ENCODE measurements at regions not wholly inside any gene's neighbourhood (a gene's known extent, or its start where the extent isn't known, plus 50 kb on each side); places are given as distances from the start of the nearest gene placed in this dataset.

DNA sequence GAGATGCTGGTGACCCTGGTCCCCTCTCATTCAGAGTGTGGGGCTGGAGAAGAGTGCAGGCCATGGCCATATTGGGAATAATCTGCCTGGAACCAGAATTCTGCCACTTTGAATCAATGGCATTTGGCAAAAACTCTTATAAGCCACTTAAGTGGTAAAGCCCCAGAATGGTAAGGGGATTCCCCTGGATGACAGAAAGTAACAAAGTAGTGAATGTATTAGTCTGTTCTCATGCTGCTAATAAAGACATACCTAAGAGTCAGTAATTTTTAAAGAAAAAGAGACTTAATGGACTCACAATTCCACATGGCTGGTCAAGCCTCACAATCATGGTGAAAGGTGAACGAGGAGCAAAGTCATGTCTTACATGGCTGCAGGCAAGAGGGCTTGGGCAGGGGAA is 248.6 kb downstream of the SH2D4B start:
- H3K27me3 ChIP-seq = no peaks in the 10 kb centered on the region
- no peaks in the 10 kb centered on the region for H3K9me3 ChIP-seq
- no peak for DNase-seq
- WGBS, 2 donors = 74 to 83% methylated on average over 1 of the region's 1 CpG
- no peak for TF ChIP-seq POLR2A (IDR thresholded peaks at IDR 0.05)
- no peak for TF ChIP-seq POLR2AphosphoS5 (IDR thresholded peaks at IDR 0.05)
- TF ChIP-seq, protein P1, sequence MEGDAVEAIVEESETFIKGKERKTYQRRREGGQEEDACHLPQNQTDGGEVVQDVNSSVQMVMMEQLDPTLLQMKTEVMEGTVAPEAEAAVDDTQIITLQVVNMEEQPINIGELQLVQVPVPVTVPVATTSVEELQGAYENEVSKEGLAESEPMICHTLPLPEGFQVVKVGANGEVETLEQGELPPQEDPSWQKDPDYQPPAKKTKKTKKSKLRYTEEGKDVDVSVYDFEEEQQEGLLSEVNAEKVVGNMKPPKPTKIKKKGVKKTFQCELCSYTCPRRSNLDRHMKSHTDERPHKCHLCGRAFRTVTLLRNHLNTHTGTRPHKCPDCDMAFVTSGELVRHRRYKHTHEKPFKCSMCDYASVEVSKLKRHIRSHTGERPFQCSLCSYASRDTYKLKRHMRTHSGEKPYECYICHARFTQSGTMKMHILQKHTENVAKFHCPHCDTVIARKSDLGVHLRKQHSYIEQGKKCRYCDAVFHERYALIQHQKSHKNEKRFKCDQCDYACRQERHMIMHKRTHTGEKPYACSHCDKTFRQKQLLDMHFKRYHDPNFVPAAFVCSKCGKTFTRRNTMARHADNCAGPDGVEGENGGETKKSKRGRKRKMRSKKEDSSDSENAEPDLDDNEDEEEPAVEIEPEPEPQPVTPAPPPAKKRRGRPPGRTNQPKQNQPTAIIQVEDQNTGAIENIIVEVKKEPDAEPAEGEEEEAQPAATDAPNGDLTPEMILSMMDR (IDR thresholded peaks at IDR 0.05) = no peak
- TF ChIP-seq EP300 (IDR thresholded peaks at IDR 0.05) = no peak
- ATAC-seq (ENCODE audit: low FRiP score in 2 of 2) = no peak
- H3K36me3 ChIP-seq = no peaks in the 10 kb centered on the region
- H3K4me1 ChIP-seq = no peaks in the 10 kb centered on the region
- H3K4me3 ChIP-seq = no peak overlapping the region
- no peak overlapping the region for H3K27ac ChIP-seq

DNA sequence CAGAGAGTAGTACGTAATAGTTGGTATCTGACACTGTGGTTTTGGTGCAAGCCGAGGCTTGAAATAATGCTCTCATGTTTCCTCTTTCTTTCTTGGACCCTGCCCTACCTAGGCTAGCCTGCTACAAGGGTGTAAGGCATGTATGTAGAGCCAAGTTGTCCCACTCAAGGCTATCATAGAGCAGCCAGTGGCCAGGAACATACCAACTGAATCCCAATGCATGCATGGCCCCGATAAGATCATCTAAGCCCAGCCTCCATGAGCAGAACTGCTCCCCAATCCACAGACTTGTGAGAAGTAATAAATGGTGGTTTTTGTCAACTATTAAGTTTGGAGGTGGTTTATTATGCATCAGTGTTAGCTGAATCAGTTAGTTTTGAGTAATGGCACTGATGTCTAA is 250.2 kb downstream of the SH2D4B start:
- Histone ChIP-seq H3K4me1 (no peaks in the 10 kb centered on the region), H3K9me3 (no peaks in the 10 kb centered on the region), H3K4me3 (no peak overlapping the region), H3K27me3 (no peaks in the 10 kb centered on the region), H3K27ac (no peak overlapping the region), H3K36me3 (no peaks in the 10 kb centered on the region)
- TF ChIP-seq EP300 (IDR thresholded peaks at IDR 0.05) (no peak), POLR2AphosphoS5 (IDR thresholded peaks at IDR 0.05) (no peak), POLR2A (IDR thresholded peaks at IDR 0.05) (no peak)
- TF ChIP-seq, protein P1 (IDR thresholded peaks at IDR 0.05) = no peak
- ATAC-seq (ENCODE audit: low FRiP score in 2 of 2) (no peak), DNase-seq (no peak)
- 84 to 92% methylated on average over 3 of the region's 3 CpGs for WGBS, 2 donors

DNA sequence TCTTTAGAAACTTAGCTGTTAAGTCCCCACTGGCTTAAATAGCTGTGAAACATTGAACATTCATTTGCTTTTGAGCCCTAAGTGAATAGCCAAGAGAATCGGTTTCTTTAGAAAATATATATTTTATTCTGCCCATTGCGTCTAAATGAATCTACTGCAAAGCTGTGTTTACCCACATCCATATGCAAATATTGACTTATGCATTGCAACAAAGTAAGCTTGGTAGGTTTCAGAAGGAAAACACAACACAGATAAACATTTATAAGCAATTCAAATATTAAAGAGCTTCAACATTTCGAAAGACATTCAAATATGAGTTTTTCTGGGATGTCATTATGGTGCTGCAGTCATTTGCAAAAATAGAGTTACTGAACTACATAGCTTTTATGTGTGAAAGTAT is 257.3 kb downstream of the SH2D4B start:
- Histone ChIP-seq H3K27ac (no peak overlapping the region), H3K4me3 (no peak overlapping the region), H3K36me3 (no peaks in the 10 kb centered on the region), H3K27me3 (no peaks in the 10 kb centered on the region), H3K4me1 (no peaks in the 10 kb centered on the region), H3K9me3 (no peaks in the 10 kb centered on the region)
- no peak for DNase-seq
- TF ChIP-seq, protein P1 (IDR thresholded peaks at IDR 0.05) = no peak
- TF ChIP-seq EP300 (IDR thresholded peaks at IDR 0.05) (no peak), POLR2A (IDR thresholded peaks at IDR 0.05) (no peak), POLR2AphosphoS5 (IDR thresholded peaks at IDR 0.05) (no peak)
- WGBS, 2 donors = 74 to 77% methylated on average over 3 of the region's 3 CpGs
- no peak for ATAC-seq (ENCODE audit: low FRiP score in 2 of 2)

DNA sequence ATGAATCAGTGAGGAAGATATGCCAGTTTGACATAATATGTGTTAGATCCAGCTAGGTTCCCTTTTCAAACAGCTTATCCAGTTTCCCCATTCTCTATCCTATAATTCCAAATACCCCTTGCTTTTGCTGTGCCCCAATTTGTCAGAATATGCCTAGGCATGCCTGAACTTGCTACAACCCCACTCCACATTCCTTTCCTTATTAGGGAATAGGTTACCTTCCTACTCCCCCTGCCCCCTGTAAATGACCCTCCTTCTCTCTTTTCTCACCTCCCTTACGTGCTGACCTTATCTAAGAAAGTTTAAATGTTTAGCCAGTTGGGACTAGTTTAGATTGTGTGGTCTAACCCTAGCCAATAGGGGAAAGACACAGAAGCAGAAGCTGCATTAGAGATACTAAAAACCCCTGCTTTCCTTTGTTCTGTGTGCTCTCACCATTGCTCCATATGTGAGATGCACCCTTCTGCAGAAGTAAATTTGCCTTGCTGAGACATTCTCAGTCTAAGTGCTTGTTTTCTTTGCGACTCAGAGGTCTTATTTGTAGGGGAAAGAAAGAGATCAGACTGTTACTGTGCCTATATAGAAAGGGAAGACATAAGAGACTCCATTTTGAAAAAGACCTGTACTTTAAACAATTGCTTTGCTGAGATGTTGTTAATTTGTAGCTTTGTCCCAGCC is 267.8 kb downstream of the SH2D4B start:
- DNase-seq (no peak), ATAC-seq (ENCODE audit: low FRiP score in 2 of 2) (no peak)
- no peak overlapping the region for H3K4me3 ChIP-seq
- no peaks in the 10 kb centered on the region for H3K27me3 ChIP-seq
- no peaks in the 10 kb centered on the region for H3K4me1 ChIP-seq
- H3K9me3 ChIP-seq = peaks cover 0 to 6% (median 2%) of the 10 kb centered on the region in 4 donors
- H3K27ac ChIP-seq = no peak overlapping the region
- no peak for TF ChIP-seq POLR2AphosphoS5 (IDR thresholded peaks at IDR 0.05)
- no peak for TF ChIP-seq POLR2A (IDR thresholded peaks at IDR 0.05)
- TF ChIP-seq, protein P1 (IDR thresholded peaks at IDR 0.05) = no peak
- no peak for TF ChIP-seq EP300 (IDR thresholded peaks at IDR 0.05)
- no peaks in the 10 kb centered on the region for H3K36me3 ChIP-seq
- 59 to 64% methylated on average over 2 of the region's 2 CpGs for WGBS, 2 donors

DNA sequence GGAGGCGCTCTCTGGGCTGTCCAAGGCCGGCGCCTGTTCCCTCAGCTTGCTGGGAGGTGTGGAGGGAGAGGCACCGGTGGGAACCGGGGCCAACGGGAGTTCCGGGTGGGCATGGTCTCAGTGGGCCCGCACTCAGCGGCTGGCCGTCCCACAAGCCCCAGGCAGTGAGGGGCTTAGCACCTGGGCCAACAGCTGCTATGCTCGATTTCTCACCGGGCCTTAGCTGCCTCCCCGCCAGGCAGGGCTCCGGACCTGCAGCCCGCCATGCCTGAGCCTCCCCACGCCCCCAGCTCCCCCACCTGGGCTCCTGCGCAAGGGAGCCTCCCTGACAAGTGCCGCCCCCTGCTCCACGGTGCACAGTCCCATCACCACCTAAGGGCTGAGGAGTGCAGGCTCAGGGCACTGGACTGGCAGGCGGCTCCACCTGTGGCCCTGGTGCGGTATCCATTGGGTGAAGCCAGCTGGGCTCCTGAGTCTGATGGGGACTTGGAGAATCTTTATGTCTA is 276.5 kb downstream of the SH2D4B start:
- Histone ChIP-seq H3K4me1 (no peaks in the 10 kb centered on the region), H3K4me3 (no peak overlapping the region), H3K9me3 (no peaks in the 10 kb centered on the region), H3K36me3 (no peaks in the 10 kb centered on the region), H3K27me3 (no peaks in the 10 kb centered on the region), H3K27ac (no peak overlapping the region)
- WGBS, 2 donors = 92 to 100% methylated on average over 1 to 19 of the region's 21 CpGs
- DNase-seq (peak in 1 of 2 donors; percentile 69), ATAC-seq (ENCODE audit: low FRiP score in 2 of 2) (no peak)
- TF ChIP-seq POLR2AphosphoS5 (IDR thresholded peaks at IDR 0.05) = no peak
- no peak for TF ChIP-seq EP300 (IDR thresholded peaks at IDR 0.05)
- no peak for TF ChIP-seq POLR2A (IDR thresholded peaks at IDR 0.05)
- TF ChIP-seq, protein P1 (IDR thresholded peaks at IDR 0.05) = no peak
